NCI-H226 (cell line): ENCODE measurements at regions not wholly inside any gene's neighbourhood (a gene's known extent, or its start where the extent isn't known, plus 50 kb on each side); places are given as distances from the start of the nearest gene placed in this dataset.

Experiments
- DNase-seq: peaks from one replicate; pipeline ENCODE4 v3.0.0-alpha.2; 2015

GRCh38 chr10:125513429-125514182, 169.4 kb downstream of the TEX36 start:
- DNase-seq: no peak

- no peak for DNase-seq
Observed at GRCh38 chr10:125510998-125511397, 172.0 kb downstream of the TEX36 start.

DNA sequence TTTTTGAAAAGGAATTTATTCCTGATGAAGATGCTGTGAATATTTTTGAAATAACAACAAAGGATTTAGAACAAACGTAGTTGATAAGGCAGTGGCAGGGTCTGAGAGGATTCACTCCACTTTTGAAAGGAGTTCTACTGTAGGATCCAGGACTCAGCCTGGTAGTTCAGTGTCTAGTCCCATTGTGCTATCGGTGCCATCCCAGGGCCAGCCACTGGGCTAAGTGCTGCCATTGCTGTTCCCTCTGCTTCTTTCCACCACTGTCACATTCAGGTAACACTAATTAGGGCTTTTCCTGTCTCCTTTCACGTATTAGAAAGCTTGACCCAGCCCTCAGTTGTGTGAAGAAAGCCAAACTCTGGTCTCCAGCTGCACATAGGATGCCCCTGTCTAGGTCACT, 177.3 kb downstream of the TEX36 start:
- DNase-seq: no peak

DNA sequence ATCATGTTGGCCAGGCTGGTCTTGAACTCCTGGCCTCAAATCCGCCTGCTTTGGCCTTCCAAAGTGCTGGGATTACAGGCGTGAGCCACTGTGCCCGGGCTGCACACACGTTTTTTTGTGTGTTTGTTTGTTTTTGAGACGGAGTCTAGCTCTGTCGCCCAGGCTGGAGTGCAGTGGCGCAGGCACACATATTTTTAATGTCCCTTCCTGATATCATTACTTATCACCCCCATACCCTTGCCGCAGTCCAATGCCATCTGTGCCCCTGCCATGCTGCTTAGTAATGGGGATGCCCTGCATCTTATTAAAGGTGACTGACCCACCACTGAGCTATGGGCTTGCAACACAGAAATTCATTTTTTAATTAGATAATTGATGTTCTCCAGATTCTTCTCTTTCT, 180.7 kb downstream of the TEX36 start:
- DNase-seq: no peak

DNA sequence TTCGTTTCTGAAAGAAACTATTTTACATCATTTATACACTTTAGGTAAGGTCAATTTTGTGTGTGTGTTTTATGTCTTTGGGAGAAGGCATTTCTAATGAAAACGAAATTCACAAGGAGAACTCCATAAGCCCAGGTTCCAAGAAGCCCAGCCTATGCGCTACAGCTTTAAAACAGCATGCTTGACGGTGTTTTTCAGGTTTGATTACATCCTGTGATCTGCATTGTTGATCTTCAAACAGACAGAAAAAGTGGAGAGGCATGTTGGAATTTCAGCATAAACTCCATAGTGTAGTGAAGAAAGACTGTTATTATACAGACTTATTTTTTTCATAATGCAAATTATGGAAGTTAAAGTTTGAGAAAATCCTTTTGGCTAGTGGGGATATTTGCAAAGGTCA, 187.6 kb downstream of the TEX36 start:
- DNase-seq: no peak

GRCh38 chr10:125494651-125495239, 188.2 kb downstream of the TEX36 start:
- no peak for DNase-seq

DNA sequence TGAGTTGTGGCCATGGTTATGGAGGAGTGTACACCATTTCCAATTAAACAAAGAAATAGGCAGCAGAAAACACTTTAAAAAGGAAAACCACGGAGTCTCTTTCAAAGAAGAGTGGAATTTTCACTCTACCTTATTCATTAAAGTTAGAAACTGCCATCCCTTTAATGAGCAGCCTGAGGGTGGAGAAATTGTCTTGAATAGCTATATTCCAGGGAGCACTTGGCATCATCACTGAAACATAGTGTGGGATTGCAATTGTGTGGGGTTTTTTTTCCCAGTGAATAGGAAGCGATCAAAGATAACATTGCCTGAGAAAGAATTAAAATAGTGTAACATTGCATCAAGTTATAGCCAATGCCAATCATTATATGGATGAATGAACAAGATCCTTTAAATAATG, 191.6 kb downstream of the TEX36 start:
- no peak for DNase-seq

- no peak for DNase-seq
Observed at GRCh38 chr10:125489731-125490130, 193.2 kb downstream of the TEX36 start.

- no peak for DNase-seq
Observed at GRCh38 chr10:125485665-125486064, 197.3 kb downstream of the TEX36 start.

DNA sequence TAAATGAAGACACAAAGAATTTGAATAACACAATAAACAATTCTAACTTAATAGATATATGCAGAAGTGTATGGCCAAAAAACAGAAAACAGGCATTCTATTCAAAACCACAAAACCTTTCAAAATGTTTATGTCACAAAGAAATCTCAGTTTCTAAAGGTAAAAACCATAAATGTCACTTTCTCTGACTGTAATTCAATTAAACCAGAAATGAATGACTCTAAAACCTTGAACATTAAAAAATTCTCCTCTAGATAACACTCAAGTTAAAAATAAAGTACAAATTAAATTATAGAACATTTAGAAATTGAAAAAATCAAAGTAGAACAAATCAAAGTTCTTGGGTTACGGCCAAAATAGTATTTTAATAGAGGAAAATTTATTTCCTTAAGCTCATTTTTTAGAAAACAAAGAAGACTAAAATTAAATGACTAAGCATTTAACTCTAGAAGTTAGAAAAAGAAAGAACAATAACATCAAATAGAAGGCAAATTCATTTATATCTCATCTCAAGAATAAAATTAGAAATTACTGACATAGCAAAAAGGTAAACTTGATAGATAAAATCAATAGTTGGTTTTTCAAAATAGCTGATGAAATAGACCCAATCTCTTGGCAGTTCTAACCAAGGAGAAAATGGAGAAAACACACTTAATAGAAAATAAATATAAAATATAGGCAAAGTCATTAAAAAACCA, 198.8 kb downstream of the TEX36 start:
- DNase-seq: no peak

DNA sequence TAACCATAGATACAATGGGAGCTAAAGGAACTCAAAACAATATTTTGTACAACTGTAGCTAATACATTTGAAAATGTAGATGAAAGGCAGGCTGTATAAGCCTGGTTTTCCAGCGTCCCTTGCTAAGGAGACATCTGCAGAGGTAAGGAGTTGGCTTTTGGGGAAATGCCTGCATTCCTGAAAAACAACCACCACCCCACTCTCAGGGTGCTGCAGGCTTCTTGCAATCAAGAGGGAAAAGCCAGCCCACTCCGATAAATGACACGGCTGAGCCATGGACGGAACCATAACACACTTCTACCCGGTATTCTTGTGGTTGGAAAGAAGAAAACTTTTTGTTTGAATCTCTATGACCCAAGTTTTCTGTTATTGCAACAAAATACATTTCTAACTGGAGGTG, 200.3 kb downstream of the TEX36 start:
- DNase-seq: no peak

GRCh38 chr10:125482108-125482507, 200.9 kb downstream of the TEX36 start:
- DNase-seq: no peak

GRCh38 chr10:125479059-125479458, 203.9 kb downstream of the TEX36 start:
- DNase-seq: no peak

DNA sequence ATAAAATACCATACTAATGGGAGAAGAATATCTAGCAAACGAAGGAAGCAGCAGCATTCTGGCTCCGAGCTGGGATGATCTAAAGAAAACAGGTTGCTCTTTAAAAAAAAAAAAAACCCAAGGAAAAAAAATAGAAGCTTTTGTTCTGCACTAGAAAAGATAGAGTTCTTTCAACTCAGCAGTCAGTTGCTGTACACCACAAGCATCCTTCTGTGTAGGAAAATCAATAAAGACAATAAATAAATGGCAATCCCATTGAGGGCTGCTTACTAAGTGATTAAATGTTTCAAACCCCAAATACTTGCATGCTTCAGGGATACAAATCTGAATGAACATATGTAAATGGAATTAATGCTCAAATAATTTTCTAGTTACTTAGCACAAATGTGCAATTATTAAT, 207.1 kb downstream of the TEX36 start:
- DNase-seq: no peak

DNA sequence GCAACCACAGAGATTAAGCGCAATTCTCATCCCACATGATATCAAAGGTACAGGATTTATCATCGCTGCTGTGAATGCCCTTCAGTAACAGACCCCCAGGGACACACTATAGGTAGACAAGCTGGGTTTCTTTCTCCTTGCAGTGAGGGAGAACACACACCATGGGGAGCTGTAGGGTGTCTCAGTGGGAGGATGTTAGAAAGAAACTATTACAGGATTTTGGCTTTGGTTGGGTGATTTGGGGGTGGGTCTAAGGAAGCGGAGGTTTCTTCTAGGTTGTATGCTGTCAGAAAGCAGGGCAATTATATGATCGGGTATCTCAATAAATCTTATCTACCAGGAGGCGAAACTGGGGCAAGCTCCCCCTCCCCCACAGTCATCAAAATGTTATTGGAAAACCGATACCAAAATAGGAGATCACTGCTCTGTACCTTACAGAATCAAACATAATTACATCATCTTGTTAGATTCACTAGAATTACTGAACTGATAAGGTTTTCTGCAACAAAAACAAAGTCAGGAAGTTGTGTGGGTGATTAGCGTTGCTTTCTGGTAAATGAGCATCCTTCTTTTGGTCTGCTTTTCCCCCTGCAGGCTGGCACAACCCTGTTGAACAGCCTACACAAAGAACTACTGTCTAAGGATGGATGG, 209.7 kb downstream of the TEX36 start:
- DNase-seq: no peak

- no peak for DNase-seq
Observed at GRCh38 chr10:125472010-125472607, 210.9 kb downstream of the TEX36 start.

GRCh38 chr10:125468278-125468677, 214.7 kb downstream of the TEX36 start:
- no peak for DNase-seq

DNA sequence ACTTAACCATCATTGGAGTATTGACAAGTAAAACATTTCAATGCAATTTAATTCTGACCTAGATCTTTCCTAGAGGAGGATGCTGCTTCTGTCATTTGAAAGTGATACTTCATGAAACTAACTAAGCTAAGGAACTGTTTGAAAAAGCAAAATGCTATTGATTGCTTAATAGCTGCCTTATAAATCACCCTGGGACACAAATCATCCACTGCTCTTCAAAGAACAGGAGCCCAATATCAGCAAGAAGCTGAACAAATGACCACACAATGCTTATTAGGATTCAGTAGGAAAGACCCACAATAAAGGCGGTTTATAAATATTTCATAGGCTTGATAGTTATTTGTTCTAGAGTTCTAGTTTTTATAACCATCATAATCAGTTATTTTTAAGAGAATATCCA, 216.3 kb downstream of the TEX36 start:
- no peak for DNase-seq

- DNase-seq: no peak
Observed at GRCh38 chr10:125462845-125463244, 220.1 kb downstream of the TEX36 start.

DNA sequence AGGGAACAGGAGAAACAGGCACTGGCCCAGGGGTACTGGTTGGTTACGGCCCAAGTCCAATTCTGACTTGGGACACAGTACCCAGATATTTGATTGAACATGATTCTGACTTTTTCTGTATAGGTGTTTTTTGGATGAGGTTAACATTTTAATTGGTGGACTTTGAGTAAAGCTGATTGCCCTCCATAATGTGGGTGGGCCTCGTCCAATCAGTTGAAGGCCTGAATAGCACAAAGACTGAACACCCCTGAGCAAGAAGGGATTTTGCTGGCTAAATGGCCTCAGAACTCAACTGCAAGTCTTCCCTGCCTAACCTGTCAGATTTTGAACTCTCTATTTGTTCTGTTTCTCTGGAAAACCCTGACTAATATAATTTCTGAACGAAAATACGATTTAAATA, 222.6 kb downstream of the TEX36 start:
- no peak for DNase-seq

GRCh38 chr10:125457406-125457805, 225.6 kb downstream of the TEX36 start:
- no peak for DNase-seq

GRCh38 chr10:125455855-125456254, 227.1 kb downstream of the TEX36 start:
- DNase-seq: no peak

DNA sequence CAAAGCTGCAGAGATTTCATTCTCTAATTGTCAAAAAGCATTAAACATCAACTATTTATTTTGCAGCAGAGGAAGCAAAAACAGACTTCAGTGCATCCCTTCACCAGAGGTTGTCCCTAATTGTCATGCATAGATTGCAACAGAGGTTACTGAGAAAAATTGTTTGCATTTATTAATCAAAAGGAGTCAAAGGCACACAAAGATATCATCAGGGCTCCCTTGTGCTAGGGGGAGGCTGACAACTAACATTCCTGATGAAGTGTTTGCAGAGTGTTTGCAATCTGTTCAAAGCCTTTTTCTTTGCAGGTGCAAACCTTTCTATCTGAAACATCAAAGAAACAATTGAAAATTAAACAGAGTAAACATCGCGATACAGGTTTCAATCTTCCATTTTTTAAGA, 227.5 kb downstream of the TEX36 start:
- DNase-seq: no peak
